ENCODE measurements at regions not wholly inside any gene's neighbourhood (a gene's known extent, or its start where the extent isn't known, plus 50 kb on each side); places are given as distances from the start of the nearest gene placed in this dataset.
A peak's percentile ranks its signal among the peaks of the same experiment; 100 is the strongest.
"Not testable (repeated sequence)": the region's sequence is repeated elsewhere in the genome, so short reads cannot be mapped to it uniquely, and the experiment has no call there.

GRCh38 chr5:28725001-28725400 is 1686.6 kb upstream of the CDH9 start:
- no peak for DNase-seq (ENCODE audit: low spot score)

GRCh38 chr5:28714907-28715698 is 1676.7 kb upstream of the CDH9 start:
- no peak for DNase-seq (ENCODE audit: low spot score)

- DNase-seq (ENCODE audit: low spot score) = no peak
These were observed 1672.0 kb upstream of the CDH9 start for GRCh38 chr5:28710360-28710759.

GRCh38 chr5:28708472-28708871 is 1670.1 kb upstream of the CDH9 start:
- DNase-seq (ENCODE audit: low spot score) = no peak

GRCh38 chr5:28707706-28708105 is 1669.3 kb upstream of the CDH9 start:
- DNase-seq (ENCODE audit: low spot score) = no peak

- peak; percentile 3 for DNase-seq (ENCODE audit: low spot score)
These were observed 1665.4 kb upstream of the CDH9 start for GRCh38 chr5:28703651-28704260.

- peak; percentile 3 for DNase-seq (ENCODE audit: low spot score)
These were observed 1653.1 kb upstream of the CDH9 start for GRCh38 chr5:28691526-28691925.

GRCh38 chr5:28685794-28686193 is 1647.4 kb upstream of the CDH9 start:
- no peak for DNase-seq (ENCODE audit: low spot score)

- DNase-seq (ENCODE audit: low spot score) = no peak
These were observed 1640.5 kb upstream of the CDH9 start for GRCh38 chr5:28678899-28679298.

GRCh38 chr5:28666110-28666509 is 1627.7 kb upstream of the CDH9 start:
- no peak for DNase-seq (ENCODE audit: low spot score)

- DNase-seq (ENCODE audit: low spot score) = no peak
These were observed 1609.7 kb upstream of the CDH9 start for GRCh38 chr5:28648108-28648507.

- DNase-seq (ENCODE audit: low spot score) = no peak
These were observed 1594.2 kb upstream of the CDH9 start for GRCh38 chr5:28632607-28633006.

- DNase-seq (ENCODE audit: low spot score) = no peak
These were observed 1565.5 kb upstream of the CDH9 start for GRCh38 chr5:28603869-28604268.

GRCh38 chr5:28602429-28602828 is 1564.0 kb upstream of the CDH9 start:
- no peak for DNase-seq (ENCODE audit: low spot score)

- not testable (repeated sequence) for DNase-seq (ENCODE audit: low spot score)
These were observed 1558.3 kb upstream of the CDH9 start for GRCh38 chr5:28596707-28597106.

- no peak for DNase-seq (ENCODE audit: low spot score)
These were observed 1542.2 kb upstream of the CDH9 start for GRCh38 chr5:28580616-28581015.

- no peak for DNase-seq (ENCODE audit: low spot score)
These were observed 1537.6 kb upstream of the CDH9 start for GRCh38 chr5:28576022-28576421.

GRCh38 chr5:28575368-28575767 is 1537.0 kb upstream of the CDH9 start:
- no peak for DNase-seq (ENCODE audit: low spot score)

- no peak for DNase-seq (ENCODE audit: low spot score)
These were observed 1536.2 kb upstream of the CDH9 start for GRCh38 chr5:28574606-28575005.

- DNase-seq (ENCODE audit: low spot score) = no peak
These were observed 1528.7 kb upstream of the CDH9 start for GRCh38 chr5:28567048-28567447.

- no peak for DNase-seq (ENCODE audit: low spot score)
These were observed 1523.1 kb upstream of the CDH9 start for GRCh38 chr5:28561522-28561921.

GRCh38 chr5:28558196-28558595 is 1519.8 kb upstream of the CDH9 start:
- no peak for DNase-seq (ENCODE audit: low spot score)

- DNase-seq (ENCODE audit: low spot score) = no peak
These were observed 1518.7 kb upstream of the CDH9 start for GRCh38 chr5:28557114-28557513.
